ENCODE measurements at regions not wholly inside any gene's neighbourhood (a gene's known extent, or its start where the extent isn't known, plus 50 kb on each side); places are given as distances from the start of the nearest gene placed in this dataset.

- H3K9me3 ChIP-seq: no peaks in the 10 kb centered on the region
- H3K27me3 ChIP-seq (ENCODE audit: insufficient read depth in 3 of 3, low read length in 2 of 3): no peaks in the 10 kb centered on the region
- H3K36me3 ChIP-seq (ENCODE audit: insufficient read depth in 1 of 2, low read depth in 1 of 2): no peaks in the 10 kb centered on the region
- 63 to 84% (median 83%) methylated on average over 1 of the region's 1 CpG for WGBS, 3 donors
- no peak overlapping the region for H3K27ac ChIP-seq
- ATAC-seq: no peak
- no peak overlapping the region for H3K4me3 ChIP-seq
- TF ChIP-seq, protein P1, sequence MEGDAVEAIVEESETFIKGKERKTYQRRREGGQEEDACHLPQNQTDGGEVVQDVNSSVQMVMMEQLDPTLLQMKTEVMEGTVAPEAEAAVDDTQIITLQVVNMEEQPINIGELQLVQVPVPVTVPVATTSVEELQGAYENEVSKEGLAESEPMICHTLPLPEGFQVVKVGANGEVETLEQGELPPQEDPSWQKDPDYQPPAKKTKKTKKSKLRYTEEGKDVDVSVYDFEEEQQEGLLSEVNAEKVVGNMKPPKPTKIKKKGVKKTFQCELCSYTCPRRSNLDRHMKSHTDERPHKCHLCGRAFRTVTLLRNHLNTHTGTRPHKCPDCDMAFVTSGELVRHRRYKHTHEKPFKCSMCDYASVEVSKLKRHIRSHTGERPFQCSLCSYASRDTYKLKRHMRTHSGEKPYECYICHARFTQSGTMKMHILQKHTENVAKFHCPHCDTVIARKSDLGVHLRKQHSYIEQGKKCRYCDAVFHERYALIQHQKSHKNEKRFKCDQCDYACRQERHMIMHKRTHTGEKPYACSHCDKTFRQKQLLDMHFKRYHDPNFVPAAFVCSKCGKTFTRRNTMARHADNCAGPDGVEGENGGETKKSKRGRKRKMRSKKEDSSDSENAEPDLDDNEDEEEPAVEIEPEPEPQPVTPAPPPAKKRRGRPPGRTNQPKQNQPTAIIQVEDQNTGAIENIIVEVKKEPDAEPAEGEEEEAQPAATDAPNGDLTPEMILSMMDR (IDR thresholded peaks at IDR 0.05): no peak
- intact Hi-C loops (cut with DNase I): no loop called here
- no peak for DNase-seq
- no peaks in the 10 kb centered on the region for H3K4me1 ChIP-seq
These were observed 77.0 kb upstream of the SMARCA2 start for GRCh38 chr9:1938135-1938534.

- no peaks in the 10 kb centered on the region for H3K36me3 ChIP-seq (ENCODE audit: insufficient read depth in 1 of 2, low read depth in 1 of 2)
These were observed 76.4 kb upstream of the SMARCA2 start for GRCh38 chr9:1938675-1939170.

DNA sequence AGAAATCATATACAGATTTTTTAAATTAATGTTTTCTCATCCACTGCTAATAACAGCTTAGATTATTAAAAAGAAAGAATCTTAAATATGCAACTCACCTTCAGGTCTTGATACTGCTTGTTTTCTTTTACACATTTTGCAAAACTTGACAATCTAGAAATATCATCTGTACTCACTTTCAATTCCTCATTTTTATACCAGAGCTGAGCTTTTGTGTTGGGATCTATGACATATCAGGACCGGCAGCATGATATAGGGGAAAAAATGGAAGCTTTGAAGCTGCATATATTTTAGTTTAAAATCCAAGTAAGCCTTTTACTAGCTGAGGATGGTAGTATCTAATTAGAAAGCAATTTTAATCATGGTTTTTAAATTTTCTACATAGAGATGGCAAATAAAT, 75.7 kb upstream of the SMARCA2 start:
- intact Hi-C loops (cut with DNase I): no loop called here
- H3K4me1 ChIP-seq: no peaks in the 10 kb centered on the region
- TF ChIP-seq, protein P1 (IDR thresholded peaks at IDR 0.05): no peak
- H3K9me3 ChIP-seq: no peaks in the 10 kb centered on the region
- H3K27ac ChIP-seq: no peak overlapping the region
- no peaks in the 10 kb centered on the region for H3K36me3 ChIP-seq (ENCODE audit: insufficient read depth in 1 of 2, low read depth in 1 of 2)
- 87 to 98% (median 93%) methylated on average over 1 of the region's 1 CpG for whole genome bisulfite sequencing, 3 donors
- H3K4me3 ChIP-seq: no peak overlapping the region
- no peak for DNase-seq
- no peaks in the 10 kb centered on the region for H3K27me3 ChIP-seq (ENCODE audit: insufficient read depth in 3 of 3, low read length in 2 of 3)
- no peak for ATAC-seq

More at GRCh38 chr9:1938675-1939170, 76.4 kb upstream of the SMARCA2 start:
- no peak for ATAC-seq
- Histone ChIP-seq H3K4me3 (no peak overlapping the region), H3K27ac (no peak overlapping the region), H3K4me1 (no peaks in the 10 kb centered on the region), H3K9me3 (no peaks in the 10 kb centered on the region), H3K27me3 (ENCODE audit: insufficient read depth in 3 of 3, low read length in 2 of 3) (no peaks in the 10 kb centered on the region)
- intact Hi-C loops (cut with DNase I): no loop called here
- TF ChIP-seq, protein P1 (IDR thresholded peaks at IDR 0.05): no peak
- DNase-seq: no peak
- whole genome bisulfite sequencing, 3 donors: 78 to 84% (median 81%) methylated on average over 2 of the region's 2 CpGs

DNA sequence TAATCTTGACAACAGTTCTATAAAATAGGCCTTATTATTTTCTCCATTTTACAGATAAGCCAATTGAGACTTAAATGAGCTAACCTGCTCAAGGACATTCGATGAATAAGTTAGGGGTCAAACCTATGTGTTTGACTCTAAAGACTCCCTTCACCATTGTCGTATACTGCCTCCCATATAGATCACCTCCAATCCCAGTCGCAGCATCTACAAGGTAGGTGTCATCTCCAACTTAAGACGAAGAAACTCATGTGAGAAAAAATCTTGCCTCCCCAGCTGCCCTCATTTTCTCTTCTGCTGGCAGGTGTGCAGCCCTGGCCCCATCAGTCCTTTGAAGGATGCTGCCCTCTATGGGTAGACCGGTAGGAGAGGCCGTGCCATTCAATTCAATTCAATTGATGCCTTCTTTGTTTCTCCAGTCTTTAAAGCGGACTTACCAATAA, 75.2 kb upstream of the SMARCA2 start:
- 52 to 54% (median 53%) methylated on average over 7 of the region's 7 CpGs for WGBS, 3 donors
- Histone ChIP-seq H3K9me3 (no peaks in the 10 kb centered on the region), H3K4me1 (no peaks in the 10 kb centered on the region), H3K27me3 (ENCODE audit: insufficient read depth in 3 of 3, low read length in 2 of 3) (no peaks in the 10 kb centered on the region), H3K27ac (no peak overlapping the region), H3K36me3 (ENCODE audit: insufficient read depth in 1 of 2, low read depth in 1 of 2) (no peaks in the 10 kb centered on the region), H3K4me3 (no peak overlapping the region)
- ATAC-seq (no peak), DNase-seq (no peak)
- intact Hi-C loops (cut with DNase I): no loop called here
- TF ChIP-seq, protein P1 (IDR thresholded peaks at IDR 0.05): peak; percentile 41

DNA sequence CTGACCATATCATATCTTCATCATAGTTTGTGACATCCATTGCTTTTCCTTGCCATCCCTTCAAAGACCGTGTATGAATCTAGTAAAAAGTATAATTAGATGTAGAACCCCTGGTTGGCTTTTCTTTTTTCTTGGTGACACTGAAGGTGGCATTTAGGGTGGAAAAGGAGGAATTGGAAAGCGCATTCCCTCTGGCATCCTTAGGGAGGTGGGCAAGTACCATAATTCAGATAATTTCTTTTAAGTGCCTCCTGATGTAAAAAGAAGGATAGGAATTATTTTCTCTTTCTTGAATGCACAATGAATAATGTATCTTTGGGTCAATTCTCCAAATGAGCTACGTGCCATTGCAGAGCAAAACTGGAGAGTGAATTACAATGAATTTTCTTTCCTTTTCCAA, 73.2 kb upstream of the SMARCA2 start:
- ATAC-seq (no peak), DNase-seq (no peak)
- no peak overlapping the region for H3K4me3 ChIP-seq
- intact Hi-C loops (cut with DNase I): no loop called here
- TF ChIP-seq, protein P1 (IDR thresholded peaks at IDR 0.05): no peak
- H3K36me3 ChIP-seq (ENCODE audit: insufficient read depth in 1 of 2, low read depth in 1 of 2): no peaks in the 10 kb centered on the region
- no peak overlapping the region for H3K27ac ChIP-seq
- WGBS, 3 donors: 80 to 87% (median 80%) methylated on average over 3 of the region's 3 CpGs
- no peaks in the 10 kb centered on the region for H3K4me1 ChIP-seq
- no peaks in the 10 kb centered on the region for H3K9me3 ChIP-seq
- H3K27me3 ChIP-seq (ENCODE audit: insufficient read depth in 3 of 3, low read length in 2 of 3): no peaks in the 10 kb centered on the region
